DOHH2 (cell line): ENCODE measurements at regions not wholly inside any gene's neighbourhood (a gene's known extent, or its start where the extent isn't known, plus 50 kb on each side); places are given as distances from the start of the nearest gene placed in this dataset.
"Not testable (repeated sequence)": the region's sequence is repeated elsewhere in the genome, so short reads cannot be mapped to it uniquely, and the experiment has no call there.

ENCODE experiments used
- H3F3A ChIP-seq: fragments of 200-600 bp; sonication (generic), shearing (Covaris generic); 2 replicates; pipeline ENCODE4 v1.6.0; 2016; ENCODE audit warnings: antibody characterized with exemption, mild to moderate bottlenecking; ENCODE audit not compliant: control insufficient read depth, insufficient read depth
- H3K27ac ChIP-seq: fragments of 200-600 bp; sonication (generic); 2 replicates; pipeline ENCODE4 v1.5.1; 2014; ENCODE audit warnings: low read depth, mild to moderate bottlenecking, low read length, moderate library complexity
- H3K27me3 ChIP-seq: fragments of 200-600 bp; sonication (generic); 2 replicates; pipeline ENCODE4 v1.6.1; 2014; ENCODE audit warnings: mild to moderate bottlenecking, low read length, mixed read lengths; ENCODE audit not compliant: control insufficient read depth
- H3K36me3 ChIP-seq: fragments of 200-600 bp; sonication (generic); 2 replicates; pipeline ENCODE4 v1.6.1; 2014; ENCODE audit warnings: mild to moderate bottlenecking, low read length, moderate library complexity, mixed read lengths; ENCODE audit not compliant: control insufficient read depth
- H3K4me1 ChIP-seq: fragments of 200-600 bp; sonication (generic); 2 replicates; pipeline ENCODE4 v1.6.1; 2014; ENCODE audit warnings: mild to moderate bottlenecking, low read length, mixed read lengths; ENCODE audit not compliant: control insufficient read depth
- H3K4me2 ChIP-seq: fragments of 200-600 bp; sonication (generic); 2 replicates; pipeline ENCODE4 v1.6.0; 2014; ENCODE audit warnings: mild to moderate bottlenecking, low read length, moderate library complexity
- H3K4me3 ChIP-seq: fragments of 200-600 bp; sonication (generic); 2 replicates; pipeline ENCODE4 v1.5.1; 2014; ENCODE audit warnings: mild to moderate bottlenecking, low read length, mixed read lengths
- H3K79me2 ChIP-seq: fragments of 200-600 bp; sonication (generic); 2 replicates; pipeline ENCODE4 v1.6.1; 2014; ENCODE audit warnings: mild to moderate bottlenecking, low read length, mixed read lengths; ENCODE audit not compliant: control insufficient read depth
- H3K9me2 ChIP-seq: fragments of 200-600 bp; sonication (generic); replicated peaks from 2 replicates; pipeline ENCODE4 v1.6.1; 2014; ENCODE audit warnings: mild to moderate bottlenecking, low read length, mixed read lengths; ENCODE audit not compliant: control insufficient read depth
- H3K9me3 ChIP-seq: fragments of 200-600 bp; sonication (generic); 2 replicates; pipeline ENCODE4 v1.6.1; 2014; ENCODE audit warnings: antibody characterized with exemption, low read length, mixed read lengths; ENCODE audit not compliant: control insufficient read depth, insufficient read depth
- H4K20me1 ChIP-seq: fragments of 200-600 bp; sonication (generic); 2 replicates; pipeline ENCODE4 v1.6.0; 2014; ENCODE audit warnings: low read depth, mild to moderate bottlenecking, antibody characterized with exemption, low read length, moderate library complexity; ENCODE audit not compliant: control insufficient read depth, insufficient read depth
- EZH2phosphoT487 ChIP-seq: fragments of 200-600 bp; sonication (generic); IDR thresholded peaks from 2 replicates; pipeline ENCODE4 v1.6.1; 2017; ENCODE audit warnings: borderline replicate concordance, mild to moderate bottlenecking, antibody characterized with exemption, low read length, moderate library complexity, mixed read lengths
- TF ChIP-seq, protein P1 (sequence below): fragments of 200-600 bp; sonication (generic); IDR thresholded peaks from one replicate; pipeline ENCODE4 v1.5.1; 2014; ENCODE audit warnings: antibody characterized with exemption, mild to moderate bottlenecking, low read depth, low read length; ENCODE audit not compliant: poor library complexity, severe bottlenecking

DNA sequence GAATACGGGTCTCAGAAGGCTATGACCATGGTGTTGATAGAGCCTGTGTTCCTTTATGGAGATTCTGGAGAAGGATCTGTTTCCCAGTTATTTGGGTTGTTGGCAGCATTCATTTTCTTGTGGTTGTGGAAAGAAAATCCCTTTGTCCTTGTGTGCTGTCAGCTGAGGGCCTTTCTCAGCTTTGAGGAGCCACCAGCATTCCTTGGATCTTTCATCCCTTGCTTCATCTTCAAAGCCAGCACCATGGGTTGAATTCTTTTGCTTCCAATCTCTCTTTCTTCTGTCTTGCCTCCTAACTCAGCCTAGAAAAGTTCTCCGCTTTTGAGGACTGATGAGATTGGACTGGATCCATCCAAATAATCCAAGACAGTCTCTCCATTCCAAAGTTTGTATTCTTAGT is 103.2 kb upstream of the MMADHC start:
- H3K4me3 ChIP-seq = no peak overlapping the region
- no peaks in the 10 kb centered on the region for H3F3A ChIP-seq
- no peak overlapping the region for H3K4me2 ChIP-seq
- H4K20me1 ChIP-seq = no peaks in the 10 kb centered on the region
- no peak overlapping the region for H3K27ac ChIP-seq
- no peaks in the 10 kb centered on the region for H3K36me3 ChIP-seq
- no peaks in the 10 kb centered on the region for H3K79me2 ChIP-seq
- H3K27me3 ChIP-seq = no peaks in the 10 kb centered on the region; the same call in 1 of the 2 replicates
- H3K9me3 ChIP-seq = no peaks in the 10 kb centered on the region
- no peak for TF ChIP-seq EZH2phosphoT487
- TF ChIP-seq, protein P1, sequence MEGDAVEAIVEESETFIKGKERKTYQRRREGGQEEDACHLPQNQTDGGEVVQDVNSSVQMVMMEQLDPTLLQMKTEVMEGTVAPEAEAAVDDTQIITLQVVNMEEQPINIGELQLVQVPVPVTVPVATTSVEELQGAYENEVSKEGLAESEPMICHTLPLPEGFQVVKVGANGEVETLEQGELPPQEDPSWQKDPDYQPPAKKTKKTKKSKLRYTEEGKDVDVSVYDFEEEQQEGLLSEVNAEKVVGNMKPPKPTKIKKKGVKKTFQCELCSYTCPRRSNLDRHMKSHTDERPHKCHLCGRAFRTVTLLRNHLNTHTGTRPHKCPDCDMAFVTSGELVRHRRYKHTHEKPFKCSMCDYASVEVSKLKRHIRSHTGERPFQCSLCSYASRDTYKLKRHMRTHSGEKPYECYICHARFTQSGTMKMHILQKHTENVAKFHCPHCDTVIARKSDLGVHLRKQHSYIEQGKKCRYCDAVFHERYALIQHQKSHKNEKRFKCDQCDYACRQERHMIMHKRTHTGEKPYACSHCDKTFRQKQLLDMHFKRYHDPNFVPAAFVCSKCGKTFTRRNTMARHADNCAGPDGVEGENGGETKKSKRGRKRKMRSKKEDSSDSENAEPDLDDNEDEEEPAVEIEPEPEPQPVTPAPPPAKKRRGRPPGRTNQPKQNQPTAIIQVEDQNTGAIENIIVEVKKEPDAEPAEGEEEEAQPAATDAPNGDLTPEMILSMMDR = no peak
- no peaks in the 10 kb centered on the region for H3K4me1 ChIP-seq
- H3K9me2 ChIP-seq = no peaks in the 10 kb centered on the region

DNA sequence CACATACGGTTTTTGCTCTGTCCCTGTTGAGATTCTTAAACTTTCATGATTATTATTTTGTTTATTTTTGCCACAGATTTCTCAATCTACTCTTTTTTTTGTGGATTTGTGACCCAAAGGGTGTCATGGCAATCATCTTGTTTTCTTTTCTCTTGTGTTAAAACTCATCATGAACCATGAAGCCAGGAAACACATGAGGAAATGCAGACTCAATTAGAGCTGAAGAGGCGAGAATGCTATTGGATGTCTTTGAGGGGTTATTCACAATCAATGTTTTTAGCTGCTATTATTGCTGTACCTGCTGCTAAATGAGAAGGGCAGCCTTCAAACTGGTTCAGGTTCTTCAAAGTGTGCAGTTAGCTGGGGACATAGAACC is 99.5 kb upstream of the MMADHC start:
- H3K4me1 ChIP-seq = no peaks in the 10 kb centered on the region

DNA sequence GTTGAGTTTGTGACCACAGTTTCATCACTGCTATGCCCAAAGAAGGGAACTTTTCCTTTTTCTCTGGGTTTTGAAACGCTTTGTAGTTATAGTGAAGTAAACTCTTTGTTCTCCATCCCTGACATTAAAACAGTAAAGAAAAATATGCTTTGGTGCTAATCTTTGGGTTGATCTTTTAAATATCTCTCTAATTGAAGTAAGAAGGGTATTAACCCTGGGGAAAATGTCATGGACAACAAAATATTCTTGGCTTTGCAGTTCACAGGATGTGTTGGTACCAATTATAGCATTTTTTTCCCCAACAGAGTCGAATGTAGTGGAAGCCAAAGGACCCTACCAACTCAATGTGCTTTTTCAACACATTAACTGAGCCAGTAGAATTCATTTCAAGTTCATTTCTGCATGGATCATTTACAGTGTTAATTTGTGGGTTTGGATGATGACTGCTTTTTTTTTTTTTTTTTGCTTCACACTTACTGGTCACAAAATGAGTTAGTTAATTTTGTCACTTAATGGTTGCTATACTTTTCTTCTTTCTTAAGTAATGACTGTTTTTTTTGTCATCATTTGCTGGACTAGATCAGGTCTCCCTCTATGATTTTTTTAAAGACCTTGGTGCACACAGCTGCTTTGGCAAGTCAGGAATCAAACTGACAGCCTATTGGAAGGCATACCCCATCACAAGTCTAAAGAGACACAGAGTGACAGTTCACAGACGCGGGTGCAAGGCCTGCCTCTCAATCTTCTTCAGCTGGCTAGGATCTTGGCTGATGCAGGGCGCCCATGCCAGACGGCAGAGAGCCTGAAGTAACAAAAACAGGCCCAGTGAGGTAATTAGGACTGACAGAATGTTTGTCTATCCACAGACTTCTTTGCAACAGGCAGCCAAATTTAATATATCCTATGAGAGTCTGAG is 98.8 kb upstream of the MMADHC start:
- H4K20me1 ChIP-seq = no peaks in the 10 kb centered on the region
- H3F3A ChIP-seq = no peaks in the 10 kb centered on the region
- no peaks in the 10 kb centered on the region for H3K4me1 ChIP-seq
- H3K4me3 ChIP-seq = no peak overlapping the region
- H3K79me2 ChIP-seq = no peaks in the 10 kb centered on the region
- H3K27ac ChIP-seq = no peak overlapping the region
- H3K36me3 ChIP-seq = no peaks in the 10 kb centered on the region
- 0 out of 2 replicates have a peak, but pooled peaks cover 4% of the 10 kb centered on the region for H3K9me3 ChIP-seq
- H3K4me2 ChIP-seq = no peak overlapping the region
- H3K9me2 ChIP-seq = no peaks in the 10 kb centered on the region
- TF ChIP-seq, protein P1 = no peak
- no peak for TF ChIP-seq EZH2phosphoT487
- no peaks in the 10 kb centered on the region for H3K27me3 ChIP-seq

More for the DNA sequence above, 99.5 kb upstream of the MMADHC start:
- Histone ChIP-seq H3F3A (no peaks in the 10 kb centered on the region), H3K36me3 (no peaks in the 10 kb centered on the region), H3K4me2 (no peak overlapping the region), H4K20me1 (no peaks in the 10 kb centered on the region), H3K27ac (no peak overlapping the region), H3K27me3 (no peaks in the 10 kb centered on the region), H3K79me2 (no peaks in the 10 kb centered on the region), H3K9me3 (0 out of 2 replicates have a peak, but pooled peaks cover 4% of the 10 kb centered on the region), H3K9me2 (no peaks in the 10 kb centered on the region), H3K4me3 (no peak overlapping the region)
- TF ChIP-seq, protein P1 = no peak
- no peak for TF ChIP-seq EZH2phosphoT487

DNA sequence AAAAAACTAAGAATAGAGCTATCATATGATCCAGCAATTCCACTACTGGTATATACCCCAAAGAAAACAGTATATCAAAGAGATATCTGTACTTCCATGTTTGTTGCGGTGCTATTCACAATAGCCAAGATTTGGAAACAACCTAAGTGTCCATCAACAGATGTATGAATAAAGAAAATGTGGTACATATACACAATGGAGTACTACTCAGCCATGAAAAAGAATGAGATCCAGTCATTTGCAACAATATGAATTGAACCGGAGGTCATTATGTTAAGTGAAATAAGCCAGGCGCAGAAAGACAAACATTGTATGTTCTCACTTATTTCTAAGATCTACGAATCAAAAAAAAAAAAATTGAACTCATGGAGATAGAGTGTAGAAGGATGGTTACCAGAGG is 97.8 kb upstream of the MMADHC start:
- H3K79me2 ChIP-seq, H3K4me1 ChIP-seq, H3K4me2 ChIP-seq, H3K27ac ChIP-seq, H3F3A ChIP-seq, H3K9me2 ChIP-seq, H3K27me3 ChIP-seq, H3K9me3 ChIP-seq, H3K36me3 ChIP-seq, H3K4me3 ChIP-seq, H4K20me1 ChIP-seq: not testable (repeated sequence)
